OCI-LY1 (cell line): ENCODE measurements at regions not wholly inside any gene's neighbourhood (a gene's known extent, or its start where the extent isn't known, plus 50 kb on each side); places are given as distances from the start of the nearest gene placed in this dataset.

Experiments used
- EZH2 ChIP-seq: fragments of 200-600 bp; sonication (generic), shearing (Covaris generic); IDR thresholded peaks from 2 replicates; pipeline ENCODE4 v1.8.0; 2017; ENCODE audit warnings: borderline replicate concordance, mixed run types, mild to moderate bottlenecking, antibody characterized with exemption, low read length, moderate library complexity, mixed read lengths
- TF ChIP-seq, protein P1 (sequence below): fragments of 200-600 bp; sonication (generic), shearing (Covaris generic); IDR thresholded peaks from 2 replicates; pipeline ENCODE4 v1.5.1; 2017; ENCODE audit warnings: mild to moderate bottlenecking, antibody characterized with exemption, low read length, moderate library complexity, mixed read lengths

- TF ChIP-seq EZH2, result no peak
- TF ChIP-seq, protein P1, sequence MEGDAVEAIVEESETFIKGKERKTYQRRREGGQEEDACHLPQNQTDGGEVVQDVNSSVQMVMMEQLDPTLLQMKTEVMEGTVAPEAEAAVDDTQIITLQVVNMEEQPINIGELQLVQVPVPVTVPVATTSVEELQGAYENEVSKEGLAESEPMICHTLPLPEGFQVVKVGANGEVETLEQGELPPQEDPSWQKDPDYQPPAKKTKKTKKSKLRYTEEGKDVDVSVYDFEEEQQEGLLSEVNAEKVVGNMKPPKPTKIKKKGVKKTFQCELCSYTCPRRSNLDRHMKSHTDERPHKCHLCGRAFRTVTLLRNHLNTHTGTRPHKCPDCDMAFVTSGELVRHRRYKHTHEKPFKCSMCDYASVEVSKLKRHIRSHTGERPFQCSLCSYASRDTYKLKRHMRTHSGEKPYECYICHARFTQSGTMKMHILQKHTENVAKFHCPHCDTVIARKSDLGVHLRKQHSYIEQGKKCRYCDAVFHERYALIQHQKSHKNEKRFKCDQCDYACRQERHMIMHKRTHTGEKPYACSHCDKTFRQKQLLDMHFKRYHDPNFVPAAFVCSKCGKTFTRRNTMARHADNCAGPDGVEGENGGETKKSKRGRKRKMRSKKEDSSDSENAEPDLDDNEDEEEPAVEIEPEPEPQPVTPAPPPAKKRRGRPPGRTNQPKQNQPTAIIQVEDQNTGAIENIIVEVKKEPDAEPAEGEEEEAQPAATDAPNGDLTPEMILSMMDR, result no peak
Observed at GRCh38 chr20:61135266-61135665, 116.8 kb upstream of the CDH4 start.
